ENCODE measurements at regions not wholly inside any gene's neighbourhood (a gene's known extent, or its start where the extent isn't known, plus 50 kb on each side); places are given as distances from the start of the nearest gene placed in this dataset.

GRCh38 chr20:52779125-52779524 is 193.0 kb upstream of the TSHZ2 start:
- Histone ChIP-seq H3F3A (ENCODE audit: insufficient read depth) (no peaks in the 10 kb centered on the region), H3K4me2 (ENCODE audit: unreplicated experiment) (no peak overlapping the region), H3K9me2 (ENCODE audit: insufficient read depth) (no peaks in the 10 kb centered on the region), H3K9ac (no peak overlapping the region), H3K9me3 (ENCODE audit: low read depth) (no peaks in the 10 kb centered on the region), H2AFZ (no peak overlapping the region), H3K27ac (no peak overlapping the region), H3K4me1 (ENCODE audit: insufficient read depth) (no peaks in the 10 kb centered on the region), H3K27me3 (replicated peaks; ENCODE audit: insufficient read depth) (no peaks in the 10 kb centered on the region), H3K4me3 (no peak overlapping the region), H4K20me1 (ENCODE audit: insufficient read depth) (no peaks in the 10 kb centered on the region), H3K36me3 (ENCODE audit: low read depth) (no peaks in the 10 kb centered on the region), H3K79me2 (ENCODE audit: insufficient read depth) (no peaks in the 10 kb centered on the region)
- 56 to 65% methylated on average over 3 of the region's 3 CpGs for WGBS, 2 experiments (ENCODE audit: low coverage in 1 of 2, low lambda C conversion rate in 2 of 2, missing lambda C conversion rate in 2 of 2)
- TF ChIP-seq EZH2phosphoT487 (IDR thresholded peaks at IDR 0.05; ENCODE audit: insufficient read depth, low read depth) (no peak), EZH2 (IDR thresholded peaks at IDR 0.05; ENCODE audit: insufficient read depth, poor library complexity, severe bottlenecking) (no peak)
- DNase-seq, result peak; percentile 16
- in situ Hi-C loops (cut with MboI), result no loop called here

DNA sequence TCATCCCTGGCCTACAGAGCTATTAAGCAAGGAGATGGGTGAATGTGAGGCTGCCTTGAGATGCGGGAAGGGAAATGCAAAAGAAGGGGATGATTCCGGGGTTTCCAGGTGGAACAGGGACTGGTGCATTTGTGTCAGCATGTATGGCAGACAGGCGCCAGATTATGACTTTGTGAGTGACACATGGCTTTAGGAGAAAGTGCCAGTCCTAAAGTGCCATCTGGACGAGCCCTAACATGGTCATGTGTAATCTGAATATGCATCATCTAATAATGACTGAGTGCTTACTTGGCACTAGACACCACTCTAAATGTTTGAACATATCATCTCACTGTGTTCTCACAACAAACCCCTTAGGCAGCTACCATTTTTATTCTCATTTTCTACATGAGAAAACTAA is 195.0 kb upstream of the TSHZ2 start:
- TF ChIP-seq EZH2phosphoT487 (IDR thresholded peaks at IDR 0.05; ENCODE audit: insufficient read depth, low read depth), result no peak
- TF ChIP-seq EZH2 (IDR thresholded peaks at IDR 0.05; ENCODE audit: insufficient read depth, poor library complexity, severe bottlenecking), result no peak
- no peaks in the 10 kb centered on the region for H3K79me2 ChIP-seq (ENCODE audit: insufficient read depth)
- H3K9me2 ChIP-seq (ENCODE audit: insufficient read depth), result no peaks in the 10 kb centered on the region
- no peak overlapping the region for H3K9ac ChIP-seq
- no peaks in the 10 kb centered on the region for H3F3A ChIP-seq (ENCODE audit: insufficient read depth)
- no peak for DNase-seq
- no peaks in the 10 kb centered on the region for H3K36me3 ChIP-seq (ENCODE audit: low read depth)
- H2AFZ ChIP-seq, result no peak overlapping the region
- H3K27ac ChIP-seq, result no peak overlapping the region
- H3K4me3 ChIP-seq, result no peak overlapping the region
- in situ Hi-C loops (cut with MboI), result no loop called here
- no peak overlapping the region for H3K4me2 ChIP-seq (ENCODE audit: unreplicated experiment)
- WGBS, 2 experiments (ENCODE audit: low coverage in 1 of 2, low lambda C conversion rate in 2 of 2, missing lambda C conversion rate in 2 of 2), result 76 to 80% methylated on average over 4 of the region's 4 CpGs
- H4K20me1 ChIP-seq (ENCODE audit: insufficient read depth), result no peaks in the 10 kb centered on the region
- H3K27me3 ChIP-seq (replicated peaks; ENCODE audit: insufficient read depth), result no peaks in the 10 kb centered on the region
- no peaks in the 10 kb centered on the region for H3K9me3 ChIP-seq (ENCODE audit: low read depth)
- no peaks in the 10 kb centered on the region for H3K4me1 ChIP-seq (ENCODE audit: insufficient read depth)

DNA sequence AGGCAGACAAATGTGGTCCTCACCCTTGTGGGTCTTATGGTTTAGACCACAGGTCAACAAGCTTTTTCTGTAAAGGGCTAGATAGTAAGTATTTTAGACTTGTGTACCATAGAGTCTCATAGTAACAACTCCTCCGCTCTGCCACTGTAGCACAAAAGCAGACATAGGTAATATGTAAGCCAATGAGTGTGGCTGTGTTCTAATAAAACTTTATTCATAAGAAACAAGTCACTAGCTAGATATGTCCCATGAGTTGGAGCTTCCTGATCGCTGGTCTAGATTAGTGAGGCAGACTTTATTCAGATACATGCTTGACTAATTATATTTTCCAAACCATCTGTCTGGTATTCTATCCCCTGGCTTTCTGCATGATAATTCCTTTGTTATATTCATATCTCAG is 196.4 kb upstream of the TSHZ2 start:
- H4K20me1 ChIP-seq (ENCODE audit: insufficient read depth), result no peaks in the 10 kb centered on the region
- no peaks in the 10 kb centered on the region for H3K36me3 ChIP-seq (ENCODE audit: low read depth)
- H3K4me1 ChIP-seq (ENCODE audit: insufficient read depth), result no peaks in the 10 kb centered on the region
- no peak for DNase-seq
- no peak overlapping the region for H3K9ac ChIP-seq
- H3K79me2 ChIP-seq (ENCODE audit: insufficient read depth), result no peaks in the 10 kb centered on the region
- no peak overlapping the region for H2AFZ ChIP-seq
- H3F3A ChIP-seq (ENCODE audit: insufficient read depth), result no peaks in the 10 kb centered on the region
- in situ Hi-C loops (cut with MboI), result no loop called here
- no peak overlapping the region for H3K4me3 ChIP-seq
- no peaks in the 10 kb centered on the region for H3K9me2 ChIP-seq (ENCODE audit: insufficient read depth)
- H3K27ac ChIP-seq, result no peak overlapping the region
- WGBS, 2 experiments (ENCODE audit: low coverage in 1 of 2, low lambda C conversion rate in 2 of 2, missing lambda C conversion rate in 2 of 2), result 90% methylated on average over 2 of the region's 2 CpGs
- H3K4me2 ChIP-seq (ENCODE audit: unreplicated experiment), result no peak overlapping the region
- H3K9me3 ChIP-seq (ENCODE audit: low read depth), result no peaks in the 10 kb centered on the region
- TF ChIP-seq EZH2 (IDR thresholded peaks at IDR 0.05; ENCODE audit: insufficient read depth, poor library complexity, severe bottlenecking), result no peak
- TF ChIP-seq EZH2phosphoT487 (IDR thresholded peaks at IDR 0.05; ENCODE audit: insufficient read depth, low read depth), result no peak
- H3K27me3 ChIP-seq (replicated peaks; ENCODE audit: insufficient read depth), result no peaks in the 10 kb centered on the region

GRCh38 chr20:52768694-52769093 is 203.5 kb upstream of the TSHZ2 start:
- Histone ChIP-seq H3K27me3 (replicated peaks; ENCODE audit: insufficient read depth) (no peaks in the 10 kb centered on the region), H3K9me3 (ENCODE audit: low read depth) (no peaks in the 10 kb centered on the region), H3K36me3 (ENCODE audit: low read depth) (no peaks in the 10 kb centered on the region), H3K9me2 (ENCODE audit: insufficient read depth) (no peaks in the 10 kb centered on the region), H3K4me2 (ENCODE audit: unreplicated experiment) (no peak overlapping the region), H3K4me1 (ENCODE audit: insufficient read depth) (no peaks in the 10 kb centered on the region), H2AFZ (no peak overlapping the region), H3F3A (ENCODE audit: insufficient read depth) (no peaks in the 10 kb centered on the region), H3K9ac (no peak overlapping the region), H3K4me3 (no peak overlapping the region), H4K20me1 (ENCODE audit: insufficient read depth) (no peaks in the 10 kb centered on the region), H3K27ac (no peak overlapping the region), H3K79me2 (ENCODE audit: insufficient read depth) (no peaks in the 10 kb centered on the region)
- in situ Hi-C loops (cut with MboI), result no loop called here
- WGBS, 2 experiments (ENCODE audit: low coverage in 1 of 2, low lambda C conversion rate in 2 of 2, missing lambda C conversion rate in 2 of 2), result 76 to 83% methylated on average over 6 of the region's 6 CpGs
- no peak for TF ChIP-seq EZH2 (IDR thresholded peaks at IDR 0.05; ENCODE audit: insufficient read depth, poor library complexity, severe bottlenecking)
- no peak for TF ChIP-seq EZH2phosphoT487 (IDR thresholded peaks at IDR 0.05; ENCODE audit: insufficient read depth, low read depth)
- DNase-seq, result no peak
